ENCODE measurements at regions not wholly inside any gene's neighbourhood (a gene's known extent, or its start where the extent isn't known, plus 50 kb on each side); places are given as distances from the start of the nearest gene placed in this dataset.

DNA sequence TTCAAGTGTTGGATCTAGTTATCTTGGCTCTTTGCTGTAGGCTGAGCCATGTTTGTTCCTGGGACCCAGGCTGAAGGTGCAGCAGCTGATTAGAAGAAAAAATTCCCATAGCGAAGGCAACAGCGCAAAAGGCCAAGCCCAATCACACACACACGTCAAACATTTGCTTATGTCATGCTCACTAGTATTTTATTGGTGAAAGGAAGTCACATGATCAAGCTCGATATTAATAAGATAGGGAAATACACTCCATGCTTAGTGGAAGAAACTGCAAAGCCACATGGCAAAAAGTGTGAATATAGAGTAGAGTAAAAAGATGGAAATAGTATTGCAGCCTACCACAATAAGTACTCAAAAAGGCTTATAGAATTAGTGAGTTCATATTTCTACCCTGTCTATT lies 373.5 kb upstream of the FAR2 start:
- in situ Hi-C loops (cut with HindIII; ENCODE audit: low sequenced_read_pairs), result no loop called here
- H3K4me3 ChIP-seq (ENCODE audit: low read depth, low read length), result no peak overlapping the region
- TF ChIP-seq, protein P1, sequence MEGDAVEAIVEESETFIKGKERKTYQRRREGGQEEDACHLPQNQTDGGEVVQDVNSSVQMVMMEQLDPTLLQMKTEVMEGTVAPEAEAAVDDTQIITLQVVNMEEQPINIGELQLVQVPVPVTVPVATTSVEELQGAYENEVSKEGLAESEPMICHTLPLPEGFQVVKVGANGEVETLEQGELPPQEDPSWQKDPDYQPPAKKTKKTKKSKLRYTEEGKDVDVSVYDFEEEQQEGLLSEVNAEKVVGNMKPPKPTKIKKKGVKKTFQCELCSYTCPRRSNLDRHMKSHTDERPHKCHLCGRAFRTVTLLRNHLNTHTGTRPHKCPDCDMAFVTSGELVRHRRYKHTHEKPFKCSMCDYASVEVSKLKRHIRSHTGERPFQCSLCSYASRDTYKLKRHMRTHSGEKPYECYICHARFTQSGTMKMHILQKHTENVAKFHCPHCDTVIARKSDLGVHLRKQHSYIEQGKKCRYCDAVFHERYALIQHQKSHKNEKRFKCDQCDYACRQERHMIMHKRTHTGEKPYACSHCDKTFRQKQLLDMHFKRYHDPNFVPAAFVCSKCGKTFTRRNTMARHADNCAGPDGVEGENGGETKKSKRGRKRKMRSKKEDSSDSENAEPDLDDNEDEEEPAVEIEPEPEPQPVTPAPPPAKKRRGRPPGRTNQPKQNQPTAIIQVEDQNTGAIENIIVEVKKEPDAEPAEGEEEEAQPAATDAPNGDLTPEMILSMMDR (IDR thresholded peaks at IDR 0.05; ENCODE audit: low read depth, low read length), result no peak
- no peak for DNase-seq (ENCODE audit: low read depth, low spot score)

DNA sequence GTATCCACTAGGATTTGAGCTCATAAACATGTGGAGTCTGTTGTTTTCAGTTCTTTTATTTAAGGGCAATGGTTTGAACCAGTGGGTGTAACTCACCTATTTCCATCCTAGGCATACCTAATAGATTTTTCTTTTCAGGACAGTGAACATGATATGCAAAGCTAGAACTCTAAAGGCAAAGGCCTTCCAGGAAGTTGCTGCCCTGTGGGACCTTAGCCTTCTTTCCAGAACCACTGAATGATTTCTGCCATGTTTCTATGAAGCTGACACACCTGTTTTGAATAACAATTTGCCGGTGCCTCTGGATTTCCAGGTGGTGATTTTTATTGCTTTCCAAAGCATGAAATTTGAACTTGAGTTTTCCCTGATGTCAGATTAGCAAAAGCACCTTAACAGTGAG lies 372.9 kb upstream of the FAR2 start:
- TF ChIP-seq, protein P1 (IDR thresholded peaks at IDR 0.05; ENCODE audit: low read depth, low read length), result no peak
- DNase-seq (ENCODE audit: low read depth, low spot score), result no peak
- in situ Hi-C loops (cut with HindIII; ENCODE audit: low sequenced_read_pairs), result no loop called here
- H3K4me3 ChIP-seq (ENCODE audit: low read depth, low read length), result no peak overlapping the region

DNA sequence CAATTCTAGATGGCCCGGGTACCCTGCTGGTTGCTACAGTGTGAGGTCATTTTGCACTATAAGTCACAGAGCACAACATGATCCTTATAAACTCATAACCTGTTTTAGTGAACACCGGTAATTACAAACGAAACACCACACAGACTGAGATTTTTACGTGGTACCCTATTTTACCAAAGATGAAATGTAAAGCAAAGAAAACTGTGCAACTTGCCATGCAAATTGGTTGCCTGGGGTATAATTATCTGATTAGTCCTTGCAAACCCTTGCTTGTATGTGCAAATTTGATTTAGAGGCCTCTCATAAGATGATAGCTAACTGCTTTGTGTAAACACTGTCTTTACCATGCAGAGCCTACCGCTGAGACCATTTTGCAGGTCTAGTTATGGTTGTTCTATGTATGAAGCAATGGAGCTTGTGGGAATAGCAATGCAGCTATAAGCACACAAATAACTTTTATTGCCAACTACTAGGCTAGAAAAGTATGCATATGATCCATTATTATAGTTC lies 372.1 kb upstream of the FAR2 start:
- no peak for DNase-seq (ENCODE audit: low read depth, low spot score)
- no peak overlapping the region for H3K4me3 ChIP-seq (ENCODE audit: low read depth, low read length)
- in situ Hi-C loops (cut with HindIII; ENCODE audit: low sequenced_read_pairs), result no loop called here
- TF ChIP-seq, protein P1 (IDR thresholded peaks at IDR 0.05; ENCODE audit: low read depth, low read length), result no peak

DNA sequence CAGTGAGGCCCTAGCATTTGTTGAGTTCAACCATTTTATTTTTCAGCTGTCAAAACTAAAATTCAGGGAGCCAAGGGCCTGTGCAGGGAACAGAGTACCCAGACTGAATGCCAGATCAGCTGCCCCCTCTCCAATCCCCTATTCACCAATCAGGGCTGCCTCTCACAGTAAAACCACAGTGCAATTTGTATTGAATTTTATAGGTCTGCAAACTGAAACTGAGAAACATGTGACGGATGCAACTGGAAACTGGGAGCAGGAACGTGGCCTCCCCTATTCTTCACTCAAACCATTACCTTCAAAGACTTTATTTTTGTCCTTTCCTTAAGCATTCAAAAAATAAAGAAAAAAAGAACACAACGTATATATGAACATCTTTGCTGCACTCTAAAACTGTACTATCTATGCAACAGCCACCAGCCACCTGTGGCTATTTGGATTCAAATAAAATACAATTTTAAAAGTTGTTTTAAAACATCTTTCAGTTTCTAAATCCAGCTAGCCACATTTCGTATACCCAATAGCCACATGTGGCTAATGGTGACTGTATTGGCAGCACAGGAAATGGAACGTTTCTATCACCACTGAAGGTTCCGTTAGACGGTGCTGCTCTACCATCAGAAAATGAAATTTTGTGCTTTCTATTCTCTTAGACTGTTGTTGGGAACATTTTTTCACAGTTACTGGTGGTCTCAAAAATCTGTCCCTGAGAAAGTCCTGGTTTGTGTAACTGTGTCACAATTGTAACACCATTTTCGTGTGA lies 371.3 kb upstream of the FAR2 start:
- DNase-seq (ENCODE audit: low read depth, low spot score), result no peak
- TF ChIP-seq, protein P1 (IDR thresholded peaks at IDR 0.05; ENCODE audit: low read depth, low read length), result no peak
- in situ Hi-C loops (cut with HindIII; ENCODE audit: low sequenced_read_pairs), result no loop called here

DNA sequence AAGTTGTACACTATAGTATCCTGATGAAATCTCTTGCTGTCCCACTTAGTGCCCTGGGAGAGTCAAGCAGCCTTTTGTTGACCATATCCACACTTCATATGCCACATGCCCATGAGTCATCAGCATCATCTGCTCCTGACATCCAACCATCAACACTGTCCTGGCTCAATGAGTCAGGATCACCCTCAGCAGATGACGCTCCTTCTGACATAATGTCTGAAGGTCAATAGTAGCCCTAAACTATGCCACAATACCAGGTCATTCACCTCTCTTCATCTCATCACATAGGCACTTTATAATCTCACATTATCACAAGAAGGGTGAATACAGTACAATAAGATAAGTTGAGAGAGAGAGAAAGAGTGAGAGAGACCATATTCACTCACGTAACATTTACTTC lies 369.0 kb upstream of the FAR2 start:
- TF ChIP-seq, protein P1 (IDR thresholded peaks at IDR 0.05; ENCODE audit: low read depth, low read length), result no peak
- no peak overlapping the region for H3K4me3 ChIP-seq (ENCODE audit: low read depth, low read length)
- in situ Hi-C loops (cut with HindIII; ENCODE audit: low sequenced_read_pairs), result no loop called here
- peak; percentile 64 for DNase-seq (ENCODE audit: low read depth, low spot score)

More for the DNA sequence above, 371.3 kb upstream of the FAR2 start:
- H3K4me3 ChIP-seq (ENCODE audit: low read depth, low read length), result no peak overlapping the region

DNA sequence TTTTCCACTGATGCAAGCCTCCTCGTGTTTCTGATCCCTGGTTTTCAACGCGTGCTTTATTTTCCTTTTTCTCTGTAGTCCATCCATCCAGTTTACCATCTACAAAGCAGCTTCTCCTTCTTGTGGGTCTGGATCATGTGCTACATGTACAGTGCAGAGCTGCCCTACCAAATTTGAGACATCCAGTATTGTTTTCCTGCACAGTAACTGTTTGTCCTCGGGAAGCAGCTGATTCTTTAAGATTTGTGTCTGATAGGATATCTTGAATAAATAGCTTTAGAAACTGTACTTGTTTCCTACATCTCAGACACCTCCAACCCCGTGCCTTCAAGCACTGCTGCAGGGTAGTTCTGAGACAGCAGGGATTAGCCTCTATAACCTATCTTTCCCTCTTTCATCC lies 368.1 kb upstream of the FAR2 start:
- no peak overlapping the region for H3K4me3 ChIP-seq (ENCODE audit: low read depth, low read length)
- no peak for DNase-seq (ENCODE audit: low read depth, low spot score)
- TF ChIP-seq, protein P1 (IDR thresholded peaks at IDR 0.05; ENCODE audit: low read depth, low read length), result no peak
- in situ Hi-C loops (cut with HindIII; ENCODE audit: low sequenced_read_pairs), result no loop called here
